Fibroblast of mammary gland (primary cell): ENCODE measurements at regions not wholly inside any gene's neighbourhood (a gene's known extent, or its start where the extent isn't known, plus 50 kb on each side); places are given as distances from the start of the nearest gene placed in this dataset.

Experiments used
- DNase-seq: peaks from one replicate; pipeline ENCODE4 v3.0.0-alpha.2; 2010; ENCODE audit warnings: low read depth
- H3K4me3 ChIP-seq: 2 replicates; pipeline ENCODE4 v1.5.1; 2011; ENCODE audit warnings: low read depth, mild to moderate bottlenecking, low read length, moderate library complexity; ENCODE audit not compliant: control insufficient read depth
- TF ChIP-seq, protein P1 (sequence below): conservative IDR thresholded peaks from 2 replicates; pipeline ENCODE4 v1.5.1; 2011; ENCODE audit warnings: low read depth, low read length, inconsistent platforms; ENCODE audit not compliant: control insufficient read depth, insufficient read depth

DNA sequence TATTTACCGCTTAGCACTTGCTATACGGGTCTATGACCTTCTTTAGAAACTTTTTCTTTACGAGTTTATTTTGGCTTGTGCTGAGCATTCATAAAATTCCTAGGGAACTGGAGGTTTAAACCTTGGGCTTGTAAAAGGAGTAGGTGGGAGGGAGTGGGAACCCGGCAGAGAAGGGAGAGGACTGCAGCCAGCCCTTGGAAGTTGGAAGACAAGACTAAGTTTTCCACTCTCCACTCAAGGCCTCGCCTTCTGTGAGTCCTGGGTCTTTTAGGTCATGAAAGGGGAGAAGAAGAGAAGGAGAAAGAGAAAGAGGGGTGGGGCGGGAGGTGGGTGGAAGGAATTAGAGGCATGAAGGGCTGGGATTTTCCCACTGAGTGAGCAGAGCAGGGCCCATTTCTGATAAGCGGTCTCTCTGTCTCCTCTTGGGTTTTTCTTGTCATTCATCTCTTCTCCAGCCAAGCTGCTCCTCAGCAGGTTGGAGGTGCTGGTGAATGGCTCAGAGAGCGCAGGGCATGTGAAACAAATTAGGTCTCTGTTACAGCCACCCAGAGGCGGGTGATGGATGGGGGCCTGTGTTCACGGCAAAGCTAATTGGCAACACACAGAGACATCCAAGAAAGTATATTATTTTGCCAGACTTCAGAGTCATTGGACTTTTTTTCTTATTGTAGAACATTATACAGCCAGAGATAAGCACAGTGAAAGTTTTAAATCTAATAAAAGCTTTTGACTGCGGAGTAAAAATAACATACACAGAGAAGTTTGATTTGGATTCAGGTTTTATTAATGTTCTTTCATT is 247.3 kb downstream of the FOXD2 start:
- no peak overlapping the region for H3K4me3 ChIP-seq
- TF ChIP-seq, protein P1, sequence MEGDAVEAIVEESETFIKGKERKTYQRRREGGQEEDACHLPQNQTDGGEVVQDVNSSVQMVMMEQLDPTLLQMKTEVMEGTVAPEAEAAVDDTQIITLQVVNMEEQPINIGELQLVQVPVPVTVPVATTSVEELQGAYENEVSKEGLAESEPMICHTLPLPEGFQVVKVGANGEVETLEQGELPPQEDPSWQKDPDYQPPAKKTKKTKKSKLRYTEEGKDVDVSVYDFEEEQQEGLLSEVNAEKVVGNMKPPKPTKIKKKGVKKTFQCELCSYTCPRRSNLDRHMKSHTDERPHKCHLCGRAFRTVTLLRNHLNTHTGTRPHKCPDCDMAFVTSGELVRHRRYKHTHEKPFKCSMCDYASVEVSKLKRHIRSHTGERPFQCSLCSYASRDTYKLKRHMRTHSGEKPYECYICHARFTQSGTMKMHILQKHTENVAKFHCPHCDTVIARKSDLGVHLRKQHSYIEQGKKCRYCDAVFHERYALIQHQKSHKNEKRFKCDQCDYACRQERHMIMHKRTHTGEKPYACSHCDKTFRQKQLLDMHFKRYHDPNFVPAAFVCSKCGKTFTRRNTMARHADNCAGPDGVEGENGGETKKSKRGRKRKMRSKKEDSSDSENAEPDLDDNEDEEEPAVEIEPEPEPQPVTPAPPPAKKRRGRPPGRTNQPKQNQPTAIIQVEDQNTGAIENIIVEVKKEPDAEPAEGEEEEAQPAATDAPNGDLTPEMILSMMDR = no peak
- DNase-seq = no peak

DNA sequence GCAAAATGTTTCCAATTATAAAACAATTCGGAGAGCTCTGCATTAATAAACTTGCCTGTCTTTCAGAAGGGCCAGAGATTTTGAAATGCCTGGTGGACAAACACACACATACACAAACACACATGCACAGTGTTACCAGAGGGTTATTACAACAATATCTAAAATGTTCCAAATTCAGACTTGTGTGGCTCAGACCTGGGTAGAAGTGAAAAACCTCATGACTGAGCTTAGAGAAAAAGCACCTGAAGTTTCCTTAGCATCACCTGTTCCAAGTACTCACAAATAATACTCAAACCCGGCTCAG is 247.9 kb downstream of the FOXD2 start:
- no peak overlapping the region for H3K4me3 ChIP-seq
- TF ChIP-seq, protein P1 = no peak
- DNase-seq = no peak

DNA sequence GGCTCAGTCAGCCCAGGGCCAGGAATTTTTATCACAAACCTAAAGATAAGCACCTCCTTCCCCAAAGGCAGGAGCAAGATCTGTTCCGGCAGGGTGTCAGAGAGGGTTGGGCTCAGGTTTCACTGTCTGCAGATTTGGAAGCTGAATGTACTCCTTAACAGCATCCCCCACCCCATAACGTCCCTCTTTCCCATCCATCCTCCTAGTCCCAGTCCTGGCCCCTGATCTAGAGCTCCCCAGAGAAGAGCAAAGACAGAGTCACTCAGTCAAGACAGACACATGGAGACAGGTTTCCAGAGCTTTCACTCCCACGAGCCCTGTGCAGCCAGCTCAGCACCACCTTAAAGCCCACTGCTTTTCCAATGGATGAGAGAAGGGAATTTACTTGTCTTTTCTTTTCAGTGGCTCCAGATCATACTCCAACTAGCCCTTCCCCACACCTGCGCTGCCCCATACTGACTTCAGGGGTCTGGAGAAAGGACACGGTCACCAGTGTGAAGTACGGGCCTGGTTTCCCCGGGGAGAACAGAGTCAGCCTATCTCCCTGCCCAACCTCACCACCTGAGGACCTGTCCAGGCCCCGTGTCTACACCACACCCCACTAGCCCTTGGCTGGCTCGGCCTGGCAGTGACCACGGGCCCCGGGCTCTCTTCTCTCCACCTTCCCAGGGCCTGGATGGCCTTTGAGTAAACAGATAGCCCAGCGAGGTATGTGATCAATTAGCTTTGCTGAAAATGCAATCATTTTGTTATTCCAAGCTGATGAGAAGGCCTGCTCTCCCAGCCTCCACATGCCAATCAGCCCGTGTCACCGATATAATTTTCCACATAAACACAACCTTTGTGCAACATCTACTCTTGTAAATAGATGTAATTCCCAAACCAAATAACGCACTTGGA is 249.1 kb downstream of the FOXD2 start:
- DNase-seq = no peak
- H3K4me3 ChIP-seq = no peak overlapping the region
- TF ChIP-seq, protein P1 = no peak

DNA sequence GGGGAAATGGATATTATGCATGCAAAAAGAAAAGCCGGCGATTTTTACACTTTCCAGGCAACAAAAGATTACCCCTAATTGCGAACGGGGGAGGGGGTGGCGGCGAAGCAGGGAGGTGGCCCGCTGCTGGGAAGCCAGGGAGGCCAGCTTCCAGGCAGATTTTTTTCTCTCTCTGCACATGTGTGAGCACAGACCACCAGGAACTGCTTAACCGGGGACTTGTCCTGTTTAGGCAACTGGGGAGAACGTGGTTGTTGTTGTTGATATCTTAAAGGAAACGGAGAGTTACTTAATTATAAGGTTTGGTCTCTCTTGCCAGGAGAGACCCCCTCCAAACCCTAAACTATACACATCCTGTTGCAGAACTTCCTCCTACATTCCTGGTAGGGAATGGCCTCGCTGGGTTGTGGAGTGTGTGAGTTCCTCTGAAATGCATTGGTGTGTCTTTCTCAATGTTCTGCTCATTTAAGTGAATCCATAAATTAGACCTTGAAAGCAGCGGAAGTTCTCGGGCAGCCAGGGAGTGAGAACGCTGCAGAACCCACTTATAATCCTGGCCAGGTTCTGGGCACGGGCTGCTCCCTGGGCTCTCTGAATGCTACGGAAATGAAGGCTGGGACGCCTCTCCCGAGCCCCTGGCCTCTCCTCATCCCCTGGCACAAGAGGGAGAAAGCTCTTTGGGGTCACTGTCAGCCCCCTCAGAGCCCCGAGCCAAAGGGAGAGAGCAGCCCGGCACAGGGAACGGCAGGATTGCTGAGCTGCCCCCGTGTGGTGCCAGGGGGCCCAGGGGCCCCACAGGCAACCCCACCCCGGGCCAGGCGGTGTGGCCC is 250.0 kb downstream of the FOXD2 start:
- H3K4me3 ChIP-seq = no peak overlapping the region
- TF ChIP-seq, protein P1 = no peak
- no peak for DNase-seq

DNA sequence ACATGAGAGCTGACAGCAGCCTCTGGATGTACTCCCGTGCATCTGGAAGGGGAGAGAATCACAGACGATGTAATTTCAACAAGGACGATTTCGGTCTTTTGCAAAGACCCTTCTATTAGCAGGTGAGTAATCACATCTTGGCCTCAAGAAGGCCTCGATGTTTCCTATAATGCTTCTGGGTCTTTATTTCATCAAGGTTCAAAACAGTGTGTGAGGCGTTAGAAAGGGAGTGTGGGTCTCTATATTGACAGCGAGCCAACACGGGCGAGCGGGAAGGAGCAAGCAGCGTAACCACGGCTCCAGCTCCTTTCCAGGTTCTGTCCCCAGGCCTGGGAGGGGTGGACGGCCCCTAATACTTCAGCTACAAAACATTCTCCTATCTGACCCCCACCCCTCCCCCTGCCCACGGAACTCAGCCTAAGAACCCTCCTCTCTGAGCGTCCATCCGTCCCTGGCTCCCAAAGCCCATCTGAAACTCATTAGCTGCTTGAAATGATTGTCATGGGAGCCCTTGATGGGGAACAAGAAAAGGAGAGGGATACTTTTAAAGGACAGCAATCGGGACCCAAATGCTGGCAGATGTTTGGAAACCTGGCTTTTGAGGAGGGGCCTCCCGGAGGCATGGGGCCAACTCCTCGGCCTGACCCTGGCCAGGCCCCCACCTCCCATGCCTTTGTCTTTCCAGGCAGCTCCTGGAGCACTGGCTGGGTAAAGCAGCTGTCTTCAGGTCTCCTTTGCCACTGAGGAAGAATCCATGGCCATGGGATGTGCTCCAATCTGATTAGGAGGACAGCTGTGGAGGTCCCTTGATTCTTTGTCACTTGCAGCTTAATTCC is 250.8 kb downstream of the FOXD2 start:
- H3K4me3 ChIP-seq = no peak overlapping the region
- DNase-seq = no peak
- TF ChIP-seq, protein P1 = no peak

DNA sequence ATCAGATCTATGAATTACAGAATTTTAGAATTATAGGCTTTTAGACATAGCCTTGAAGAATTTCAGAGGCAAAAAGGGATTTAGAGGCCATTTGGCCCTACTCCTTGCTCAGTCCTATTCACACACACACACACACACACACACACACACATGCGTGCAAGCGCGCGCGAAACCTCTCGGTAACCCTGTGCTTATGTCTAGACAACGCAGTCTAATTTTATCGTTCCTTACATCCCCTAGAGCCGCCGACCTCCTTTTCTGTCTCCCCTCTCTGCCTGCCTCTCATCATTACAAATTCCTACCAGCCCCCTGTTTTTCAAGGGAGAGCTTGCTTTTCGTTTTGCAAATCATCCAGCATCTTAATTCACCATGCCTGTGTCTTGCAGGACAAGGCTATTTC is 252.1 kb downstream of the FOXD2 start:
- no peak for DNase-seq
- TF ChIP-seq, protein P1 = no peak
- no peak overlapping the region for H3K4me3 ChIP-seq
